Thoracic aorta (tissue), 2 donors: ENCODE measurements at regions not wholly inside any gene's neighbourhood (a gene's known extent, or its start where the extent isn't known, plus 50 kb on each side); places are given as distances from the start of the nearest gene placed in this dataset.

Experiments
- ATAC-seq: fragments of 150-250 bp; one replicate; pipeline ENCODE4 v1.8.0; 2017; ENCODE audit warnings: low read depth; ENCODE audit not compliant: insufficient number of reproducible peaks, low FRiP score
- DNase-seq: peaks from one replicate; pipeline ENCODE4 v3.0.0-alpha.2; 2020; ENCODE audit warnings: low spot score
- H3K27ac ChIP-seq, 2 donors: fragments of 200-600 bp; sonication (generic); 1 replicate in 1 of 2; 2 replicates in 1 of 2; pipeline ENCODE4 v1.5.1; 2016; ENCODE audit warnings: mild to moderate bottlenecking in 2 of 2, moderate library complexity in 2 of 2
- H3K27me3 ChIP-seq: fragments of 200-600 bp; sonication (generic); replicated peaks from 2 replicates; pipeline ENCODE4 v1.6.0; 2016; ENCODE audit warnings: mild to moderate bottlenecking; ENCODE audit not compliant: insufficient read depth
- H3K36me3 ChIP-seq: fragments of 200-600 bp; sonication (generic); one replicate; pipeline ENCODE4 v1.5.1; 2016
- H3K4me1 ChIP-seq, 2 donors: fragments of 200-600 bp; sonication (generic); 1 replicate in 1 of 2; 2 replicates in 1 of 2; pipeline versions ENCODE4 v1.5.1 to v1.6.0; 2016; ENCODE audit warnings: low read depth in 2 of 2, mild to moderate bottlenecking in 1 of 2; ENCODE audit not compliant: control insufficient read depth in 1 of 2
- H3K4me3 ChIP-seq: fragments of 200-600 bp; sonication (generic); 2 replicates; pipeline ENCODE4 v1.5.1; 2016; ENCODE audit warnings: mild to moderate bottlenecking
- H3K9me3 ChIP-seq: fragments of 200-600 bp; sonication (generic); 2 replicates; pipeline ENCODE4 v1.5.1; 2016
- CTCF ChIP-seq: fragments of 200-600 bp; sonication (generic); IDR thresholded peaks from one replicate; pipeline ENCODE4 v1.5.1; 2019; ENCODE audit warnings: antibody characterized with exemption

GRCh38 chr1:219121679-219122078, 52.0 kb upstream of the LYPLAL1 start:
- peaks cover 13 to 46% of the 10 kb centered on the region in 2 donors for H3K4me1 ChIP-seq
- no peaks in the 10 kb centered on the region for H3K27me3 ChIP-seq
- no peak overlapping the region for H3K4me3 ChIP-seq
- no peaks in the 10 kb centered on the region for H3K9me3 ChIP-seq
- no peak for TF ChIP-seq CTCF
- peak overlapping the region in 1 of 2 donors; percentile 24 for H3K27ac ChIP-seq
- no peak for ATAC-seq
- no peak for DNase-seq
- no peaks in the 10 kb centered on the region for H3K36me3 ChIP-seq

GRCh38 chr1:219123036-219123435, 50.6 kb upstream of the LYPLAL1 start:
- Histone ChIP-seq H3K36me3 (no peaks in the 10 kb centered on the region), H3K4me1 (peaks cover 17 to 53% of the 10 kb centered on the region in 2 donors), H3K27ac (peak overlapping the region in 1 of 2 donors; percentile 37), H3K9me3 (no peaks in the 10 kb centered on the region), H3K4me3 (peak overlapping the region; percentile 28), H3K27me3 (no peaks in the 10 kb centered on the region)
- TF ChIP-seq CTCF = no peak
- DNase-seq (no peak), ATAC-seq (no peak)
